DOHH2 (cell line): ENCODE measurements at regions not wholly inside any gene's neighbourhood (a gene's known extent, or its start where the extent isn't known, plus 50 kb on each side); places are given as distances from the start of the nearest gene placed in this dataset.

ENCODE experiments used
- CTCF ChIP-seq: fragments of 200-600 bp; sonication (generic); IDR thresholded peaks from one replicate; pipeline ENCODE4 v1.5.1; 2014; ENCODE audit warnings: antibody characterized with exemption, mild to moderate bottlenecking, low read depth, low read length; ENCODE audit not compliant: poor library complexity, severe bottlenecking
- EZH2phosphoT487 ChIP-seq: fragments of 200-600 bp; sonication (generic); IDR thresholded peaks from 2 replicates; pipeline ENCODE4 v1.6.1; 2017; ENCODE audit warnings: borderline replicate concordance, mild to moderate bottlenecking, antibody characterized with exemption, low read length, moderate library complexity, mixed read lengths

- TF ChIP-seq CTCF (no peak), EZH2phosphoT487 (no peak)
Observed at GRCh38 chr5:124996764-124997077, 250.3 kb upstream of the ZNF608 start.
